Prostate gland (tissue), 2 donors: ENCODE measurements at regions not wholly inside any gene's neighbourhood (a gene's known extent, or its start where the extent isn't known, plus 50 kb on each side); places are given as distances from the start of the nearest gene placed in this dataset.
"Not testable (repeated sequence)": the region's sequence is repeated elsewhere in the genome, so short reads cannot be mapped to it uniquely, and the experiment has no call there.

Experiments used
- DNase-seq: peaks from one replicate; pipeline ENCODE4 v3.0.0-alpha.2; 2019; ENCODE audit warnings: low spot score
- H3K27ac ChIP-seq, 2 donors: fragments of 200-600 bp; sonication (generic); 2 replicates each; pipeline ENCODE4 v1.5.1; 2017 to 2019
- H3K27me3 ChIP-seq: fragments of 200-600 bp; sonication (generic); replicated peaks from 2 replicates; pipeline ENCODE4 v1.5.1; 2019; ENCODE audit not compliant: insufficient read depth
- H3K36me3 ChIP-seq, 2 donors: fragments of 200-600 bp; sonication (generic); 1 replicate in 1 of 2; 2 replicates in 1 of 2; pipeline versions ENCODE4 v1.5.1 to v1.8.1; 2017 to 2019
- H3K4me1 ChIP-seq: fragments of 200-600 bp; sonication (generic); replicated peaks from 2 replicates; pipeline ENCODE4 v1.5.1; 2019
- H3K4me3 ChIP-seq, 2 donors: fragments of 200-600 bp; sonication (generic); 2 replicates each; pipeline ENCODE4 v1.5.1; 2017 to 2019
- H3K9me3 ChIP-seq: fragments of 200-600 bp; sonication (generic); 2 replicates; pipeline ENCODE4 v1.5.1; 2017
- CTCF ChIP-seq, 4 experiments: fragments of 200-600 bp in 2 of 4; fragments of 450-650 bp in 2 of 4; sonication (generic) in 2 of 4; IDR thresholded peaks; 1 replicate in 3 of 4; 2 replicates in 1 of 4; pipeline ENCODE4 v1.5.1; 2016 to 2019; ENCODE audit warnings: antibody characterized with exemption in 4 of 4, mild to moderate bottlenecking in 2 of 4, moderate library complexity in 2 of 4
- POLR2A ChIP-seq: fragments of 450-650 bp; IDR thresholded peaks from one replicate; pipeline ENCODE4 v1.6.1; 2016; ENCODE audit warnings: antibody characterized with exemption, mild to moderate bottlenecking
- POLR2AphosphoS5 ChIP-seq: sonication (generic); formaldehyde crosslinking; IDR thresholded peaks from one replicate; pipeline ENCODE4 v1.6.1; 2017; ENCODE audit warnings: antibody characterized with exemption
- WGBS: methylation state at CpG from one replicate; pipeline ENCODE4 v1.1.5; 2018; 5-methylcytosine and 5-hydroxymethylcytosine counted together
- intact Hi-C: fragments of 100-400 bp; cut with DNase I; formaldehyde crosslinking; loops from one replicate; pipeline ENCODE4 v1.14.2; 2022

- H3K36me3 ChIP-seq, H3K9me3 ChIP-seq, H3K27ac ChIP-seq, H3K4me1 ChIP-seq, intact Hi-C loops, H3K27me3 ChIP-seq, DNase-seq, H3K4me3 ChIP-seq: not testable (repeated sequence)
- 95% methylated on average over 9 of the region's 9 CpGs for WGBS
Measured at GRCh38 chr19:14285726-14286125, 79.8 kb upstream of the ADGRL1 start.

DNA sequence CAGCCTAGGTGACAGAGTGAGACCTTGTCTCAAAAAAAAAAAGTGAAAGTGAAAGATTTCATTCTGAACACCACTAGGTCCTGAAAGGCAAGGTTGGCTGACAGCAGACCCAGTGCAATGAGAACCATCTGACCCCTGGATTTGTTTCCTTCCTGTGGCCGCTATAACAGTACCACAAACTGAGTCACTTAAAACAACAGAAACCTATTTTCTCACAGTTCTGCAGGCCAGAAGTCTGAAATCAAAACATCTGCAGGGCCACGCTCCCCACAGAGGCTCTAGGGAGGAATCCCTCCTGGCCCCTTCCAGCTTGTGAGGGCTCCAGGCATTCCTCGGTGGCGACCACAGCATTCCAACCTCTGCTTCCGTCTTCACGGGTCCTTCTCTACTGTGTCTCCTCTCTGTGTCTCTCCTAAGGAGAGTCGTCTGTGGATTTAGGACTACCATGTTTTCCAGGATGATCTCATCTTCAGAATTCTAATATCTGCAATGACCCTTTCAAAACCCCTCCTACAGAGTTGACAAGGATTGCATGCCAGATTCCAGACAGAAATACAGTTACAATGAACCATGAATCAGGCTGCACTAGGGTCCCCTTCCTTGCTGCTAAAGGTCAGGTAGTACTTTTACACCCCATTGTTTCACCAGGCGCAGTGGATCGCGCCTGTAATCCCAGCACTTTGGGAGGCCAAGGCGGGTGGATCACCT lies 78.0 kb upstream of the ADGRL1 start:
- H3K9me3 ChIP-seq, H3K4me3 ChIP-seq, H3K4me1 ChIP-seq, intact Hi-C loops, H3K27ac ChIP-seq, H3K27me3 ChIP-seq, H3K36me3 ChIP-seq, DNase-seq: not testable (repeated sequence)
- 68% methylated on average over 11 of the region's 11 CpGs for WGBS

GRCh38 chr19:14279270-14279669 lies 73.3 kb upstream of the ADGRL1 start:
- 95% methylated on average over 4 of the region's 4 CpGs for WGBS
- DNase-seq, H3K9me3 ChIP-seq, H3K27me3 ChIP-seq, H3K27ac ChIP-seq, H3K4me3 ChIP-seq, H3K36me3 ChIP-seq, intact Hi-C loops, H3K4me1 ChIP-seq: not testable (repeated sequence)

- no peaks in the 10 kb centered on the region for H3K36me3 ChIP-seq
- H3K27ac ChIP-seq, result no peak overlapping the region
- intact Hi-C loops, result no loop called here
- H3K9me3 ChIP-seq, result no peaks in the 10 kb centered on the region
- TF ChIP-seq CTCF (IDR thresholded peaks at IDR 0.05) (no peak), POLR2A (no peak), POLR2AphosphoS5 (no peak)
- no peaks in the 10 kb centered on the region for H3K27me3 ChIP-seq
- H3K4me1 ChIP-seq, result no peaks in the 10 kb centered on the region
- no peak overlapping the region for H3K4me3 ChIP-seq
- 98% methylated on average over 22 of the region's 32 CpGs for WGBS
- no peak for DNase-seq
Measured at GRCh38 chr19:14277608-14278007, 71.6 kb upstream of the ADGRL1 start.

DNA sequence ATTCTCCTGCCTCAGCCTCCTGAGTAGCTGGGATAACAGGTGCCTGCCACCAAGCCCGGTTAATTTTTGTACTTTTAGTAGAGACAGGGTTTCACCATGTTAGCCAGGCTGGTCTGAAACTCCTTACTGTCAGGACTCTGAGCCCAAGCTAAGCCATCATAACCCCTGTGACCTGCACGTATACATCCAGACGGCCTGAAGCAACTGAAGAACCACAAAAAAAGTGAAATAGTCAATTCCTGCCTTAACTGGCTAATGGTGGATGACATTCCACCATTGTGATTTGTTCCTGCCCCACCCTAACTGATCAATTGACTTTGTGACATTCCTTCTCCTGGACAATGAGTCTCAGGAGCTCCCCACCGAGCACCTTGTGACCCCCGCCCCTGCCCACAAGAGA lies 69.9 kb upstream of the ADGRL1 start:
- intact Hi-C loops, H3K27ac ChIP-seq, H3K4me1 ChIP-seq, H3K36me3 ChIP-seq, H3K27me3 ChIP-seq, H3K9me3 ChIP-seq, H3K4me3 ChIP-seq, DNase-seq: not testable (repeated sequence)
- WGBS, result 78% methylated on average over 5 of the region's 5 CpGs

DNA sequence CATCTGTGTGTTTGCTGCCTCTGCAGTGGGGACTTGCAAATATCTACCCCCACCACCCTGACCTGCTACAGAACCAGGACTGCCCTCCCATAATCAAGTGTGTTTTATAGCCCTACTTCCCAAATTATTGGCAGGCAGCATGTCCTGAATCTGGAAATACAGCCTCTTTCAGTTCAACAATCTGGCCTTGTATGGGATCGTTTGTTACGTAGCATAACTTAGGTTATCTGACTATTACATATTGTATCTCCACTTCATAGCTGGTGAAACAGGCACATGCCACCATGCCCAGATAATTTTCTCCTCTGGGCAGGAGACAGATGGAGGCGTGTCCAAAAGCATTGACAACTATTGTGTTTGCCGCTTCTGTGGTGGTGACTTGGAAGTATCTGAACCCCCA lies 66.7 kb upstream of the ADGRL1 start:
- no peak overlapping the region for H3K4me3 ChIP-seq
- no peaks in the 10 kb centered on the region for H3K27me3 ChIP-seq
- no peaks in the 10 kb centered on the region for H3K36me3 ChIP-seq
- no peaks in the 10 kb centered on the region for H3K9me3 ChIP-seq
- intact Hi-C loops, result no loop called here
- H3K4me1 ChIP-seq, result no peaks in the 10 kb centered on the region
- no peak overlapping the region for H3K27ac ChIP-seq
- no peak for DNase-seq
- 97% methylated on average over 4 of the region's 4 CpGs for WGBS
- no peak for TF ChIP-seq CTCF (IDR thresholded peaks at IDR 0.05)
- no peak for TF ChIP-seq POLR2A
- TF ChIP-seq POLR2AphosphoS5, result no peak

DNA sequence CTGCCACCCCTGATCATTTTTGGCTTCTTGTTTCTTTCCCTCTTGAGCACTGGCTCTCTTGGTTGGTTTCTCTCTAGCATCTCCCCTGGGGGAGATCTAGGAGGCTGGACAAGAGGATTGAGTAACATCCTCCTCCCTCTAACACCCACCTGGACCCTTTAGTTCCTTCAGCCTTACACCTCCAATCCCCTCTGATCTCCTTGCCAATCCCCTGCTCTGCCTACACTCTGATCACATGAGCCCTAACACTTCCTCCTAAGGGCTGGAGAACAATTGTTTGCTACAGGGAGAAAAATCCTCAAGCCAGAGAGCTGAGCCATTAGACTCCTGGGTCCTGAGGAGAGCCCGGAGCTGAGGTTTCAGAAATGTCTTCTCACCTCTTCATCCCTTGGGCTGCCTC lies 65.9 kb upstream of the ADGRL1 start:
- WGBS, result 0% methylated on average over 1 of the region's 1 CpG
- no peak for DNase-seq
- Histone ChIP-seq H3K27ac (no peak overlapping the region), H3K36me3 (no peaks in the 10 kb centered on the region), H3K4me1 (no peaks in the 10 kb centered on the region), H3K4me3 (no peak overlapping the region), H3K27me3 (peaks cover 4% of the 10 kb centered on the region), H3K9me3 (no peaks in the 10 kb centered on the region)
- intact Hi-C loops, result no loop called here
- TF ChIP-seq CTCF (IDR thresholded peaks at IDR 0.05) (no peak), POLR2AphosphoS5 (no peak), POLR2A (no peak)

DNA sequence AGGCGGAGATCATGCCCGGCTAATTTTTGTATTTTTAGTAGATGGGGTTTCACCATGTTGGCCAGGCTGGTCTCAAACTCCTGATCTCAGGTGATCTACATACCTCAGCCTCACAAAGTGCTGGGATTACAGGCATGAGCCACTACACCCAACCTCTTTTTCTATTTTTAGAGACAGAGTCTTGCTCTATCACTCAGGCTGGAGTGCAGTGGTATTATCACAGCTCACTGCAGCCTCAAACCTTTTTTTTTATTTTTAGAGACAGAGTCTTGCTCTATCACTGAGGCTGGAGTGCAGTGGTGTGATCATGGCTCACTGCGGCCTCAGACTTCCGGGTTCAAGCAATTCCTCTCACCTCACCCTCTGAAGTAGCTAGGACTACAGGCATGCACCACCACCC lies 64.6 kb upstream of the ADGRL1 start:
- 92% methylated on average over 4 of the region's 4 CpGs for WGBS
- H3K27me3 ChIP-seq, H3K4me3 ChIP-seq, DNase-seq, H3K9me3 ChIP-seq, H3K36me3 ChIP-seq, H3K27ac ChIP-seq, intact Hi-C loops, H3K4me1 ChIP-seq: not testable (repeated sequence)
